Smooth muscle cell (in vitro differentiated cells): ENCODE measurements at regions not wholly inside any gene's neighbourhood (a gene's known extent, or its start where the extent isn't known, plus 50 kb on each side); places are given as distances from the start of the nearest gene placed in this dataset.

Source experiments
- DNase-seq: peaks from one replicate; lab custom pipeline; 2025; ENCODE audit not compliant: unreplicated experiment; lab: John Stamatoyannopoulos, UW
- H2AFZ ChIP-seq: fragments of 200-600 bp; sonication (generic); 2 replicates; pipeline ENCODE4 v1.6.0; 2016; ENCODE audit warnings: antibody characterized with exemption, low read depth, mild to moderate bottlenecking
- H3F3A ChIP-seq: fragments of 200-600 bp; sonication (generic); 2 replicates; pipeline ENCODE4 v1.6.0; 2017; ENCODE audit warnings: antibody characterized with exemption, low read depth
- H3K27ac ChIP-seq: fragments of 200-600 bp; sonication (generic); 2 replicates; pipeline ENCODE4 v1.5.1; 2016; ENCODE audit warnings: low read depth, mild to moderate bottlenecking
- H3K27me3 ChIP-seq: fragments of 200-600 bp; sonication (generic); 2 replicates; pipeline ENCODE4 v1.6.1; 2016; ENCODE audit warnings: low read depth, mild to moderate bottlenecking
- H3K36me3 ChIP-seq: fragments of 200-600 bp; sonication (generic); 2 replicates; pipeline ENCODE4 v1.5.1; 2016; ENCODE audit warnings: low read depth
- H3K4me1 ChIP-seq: fragments of 200-600 bp; sonication (generic); 2 replicates; pipeline ENCODE4 v1.5.1; 2016; ENCODE audit warnings: low read depth
- H3K4me2 ChIP-seq: fragments of 200-600 bp; sonication (generic); 2 replicates; pipeline ENCODE4 v1.6.0; 2016; ENCODE audit warnings: mild to moderate bottlenecking
- H3K4me3 ChIP-seq: fragments of 200-600 bp; sonication (generic); 2 replicates; pipeline ENCODE4 v1.5.1; 2016; ENCODE audit warnings: mild to moderate bottlenecking
- H3K79me2 ChIP-seq: fragments of 200-600 bp; sonication (generic); 2 replicates; pipeline ENCODE4 v1.6.0; 2016; ENCODE audit warnings: low read depth, mild to moderate bottlenecking
- H3K9ac ChIP-seq: fragments of 200-600 bp; sonication (generic); 2 replicates; pipeline ENCODE4 v1.6.0; 2016; ENCODE audit warnings: low read depth
- H3K9me3 ChIP-seq: fragments of 200-600 bp; sonication (generic); replicated peaks from 2 replicates; pipeline ENCODE4 v1.5.1; 2016; ENCODE audit warnings: low read depth
- H4K20me1 ChIP-seq: fragments of 200-600 bp; sonication (generic); 2 replicates; pipeline ENCODE4 v1.6.0; 2016; ENCODE audit warnings: low read depth
- WGBS: methylation state at CpG from one replicate; pipeline ENCODE4 v1.1.7; 2016; ENCODE audit warnings: low lambda C conversion rate; 5-methylcytosine and 5-hydroxymethylcytosine counted together
- TF ChIP-seq, protein P1 (sequence below): fragments of 200-600 bp; sonication (generic); IDR thresholded peaks from 2 replicates; pipeline ENCODE4 v1.5.1; 2017; ENCODE audit warnings: borderline replicate concordance, mild to moderate bottlenecking, antibody characterized with exemption; ENCODE audit not compliant: insufficient read depth, poor library complexity, severe bottlenecking

DNA sequence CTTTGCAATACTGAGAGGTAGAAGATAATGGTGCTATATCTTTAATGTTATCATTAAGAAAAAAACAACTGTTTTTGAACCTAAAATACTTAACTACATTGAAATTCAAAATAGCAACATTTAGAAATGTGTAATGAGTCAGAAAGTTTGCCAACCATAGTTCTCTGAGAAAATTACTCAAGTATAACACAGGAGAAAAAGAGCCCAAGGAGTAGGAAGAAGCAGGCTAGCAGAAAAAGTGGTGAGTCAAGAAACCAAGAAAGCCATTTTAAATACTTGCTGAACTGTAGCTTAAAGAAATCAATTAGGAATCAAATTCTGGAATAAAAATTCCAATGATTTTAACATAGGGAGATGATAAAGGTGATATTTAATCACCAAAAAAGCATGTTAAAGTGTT is 181.0 kb upstream of the RSPO3 start:
- no peak for DNase-seq
- Histone ChIP-seq H3K9me3 (no peaks in the 10 kb centered on the region), H3K4me1 (peaks cover 15% of the 10 kb centered on the region), H3K4me3 (no peak overlapping the region), H4K20me1 (no peaks in the 10 kb centered on the region), H3K27ac (peak overlapping the region; percentile 32), H2AFZ (peak overlapping the region; percentile 33), H3K4me2 (peak overlapping the region; percentile 62), H3K36me3 (no peaks in the 10 kb centered on the region), H3K27me3 (no peaks in the 10 kb centered on the region), H3K9ac (no peak overlapping the region), H3F3A (no peaks in the 10 kb centered on the region), H3K79me2 (no peaks in the 10 kb centered on the region)
- TF ChIP-seq, protein P1, sequence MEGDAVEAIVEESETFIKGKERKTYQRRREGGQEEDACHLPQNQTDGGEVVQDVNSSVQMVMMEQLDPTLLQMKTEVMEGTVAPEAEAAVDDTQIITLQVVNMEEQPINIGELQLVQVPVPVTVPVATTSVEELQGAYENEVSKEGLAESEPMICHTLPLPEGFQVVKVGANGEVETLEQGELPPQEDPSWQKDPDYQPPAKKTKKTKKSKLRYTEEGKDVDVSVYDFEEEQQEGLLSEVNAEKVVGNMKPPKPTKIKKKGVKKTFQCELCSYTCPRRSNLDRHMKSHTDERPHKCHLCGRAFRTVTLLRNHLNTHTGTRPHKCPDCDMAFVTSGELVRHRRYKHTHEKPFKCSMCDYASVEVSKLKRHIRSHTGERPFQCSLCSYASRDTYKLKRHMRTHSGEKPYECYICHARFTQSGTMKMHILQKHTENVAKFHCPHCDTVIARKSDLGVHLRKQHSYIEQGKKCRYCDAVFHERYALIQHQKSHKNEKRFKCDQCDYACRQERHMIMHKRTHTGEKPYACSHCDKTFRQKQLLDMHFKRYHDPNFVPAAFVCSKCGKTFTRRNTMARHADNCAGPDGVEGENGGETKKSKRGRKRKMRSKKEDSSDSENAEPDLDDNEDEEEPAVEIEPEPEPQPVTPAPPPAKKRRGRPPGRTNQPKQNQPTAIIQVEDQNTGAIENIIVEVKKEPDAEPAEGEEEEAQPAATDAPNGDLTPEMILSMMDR, result no peak

DNA sequence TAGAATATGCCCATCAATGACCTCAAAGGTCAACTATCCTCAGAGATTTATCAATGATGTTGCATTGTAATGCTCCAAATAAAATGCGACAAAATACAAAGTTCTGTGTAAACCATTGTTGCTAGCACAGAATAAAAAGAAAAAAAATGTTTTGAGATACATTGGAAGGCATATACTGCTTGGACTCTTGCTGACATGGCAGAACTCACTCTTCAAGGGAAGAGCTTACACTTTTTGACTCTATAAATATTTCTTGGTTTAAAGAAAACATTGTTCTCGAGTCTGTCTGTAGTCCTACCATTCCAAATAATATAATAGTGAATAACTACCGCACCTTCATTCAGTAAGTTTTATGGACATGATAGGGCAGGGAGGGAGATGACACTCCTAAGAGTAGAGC is 178.7 kb upstream of the RSPO3 start:
- Histone ChIP-seq H3K4me3 (no peak overlapping the region), H3K27ac (no peak overlapping the region), H3K9ac (no peak overlapping the region), H3K4me1 (peaks cover 15% of the 10 kb centered on the region), H3K4me2 (no peak overlapping the region), H3K27me3 (no peaks in the 10 kb centered on the region), H3K36me3 (no peaks in the 10 kb centered on the region), H2AFZ (no peak overlapping the region), H3K79me2 (no peaks in the 10 kb centered on the region), H4K20me1 (no peaks in the 10 kb centered on the region), H3K9me3 (no peaks in the 10 kb centered on the region), H3F3A (no peaks in the 10 kb centered on the region)
- no peak for DNase-seq
- 98% methylated on average over 3 of the region's 3 CpGs for WGBS
- TF ChIP-seq, protein P1, result no peak

DNA sequence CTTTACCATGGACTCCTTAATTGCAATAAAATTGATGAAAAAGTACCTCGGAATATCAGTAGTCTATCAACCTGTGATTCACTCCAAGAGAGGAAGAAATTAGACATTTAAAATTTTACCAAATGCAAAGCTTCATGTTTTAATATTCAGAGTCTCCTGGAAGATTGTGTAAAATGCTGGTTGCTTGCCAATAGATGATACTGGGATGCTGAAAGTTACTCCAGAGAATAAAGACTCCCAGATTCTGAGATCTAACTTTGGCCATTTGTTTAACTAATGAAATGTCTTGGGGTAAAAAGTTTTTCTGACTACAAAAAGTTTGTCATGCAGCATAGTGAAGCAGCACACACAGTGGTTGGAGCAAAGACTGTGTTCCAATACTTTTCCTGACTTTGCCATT is 176.7 kb upstream of the RSPO3 start:
- no peak overlapping the region for H3K27ac ChIP-seq
- no peaks in the 10 kb centered on the region for H3K36me3 ChIP-seq
- 92% methylated on average over 1 of the region's 1 CpG for WGBS
- no peaks in the 10 kb centered on the region for H3K9me3 ChIP-seq
- TF ChIP-seq, protein P1, result no peak
- H3K4me3 ChIP-seq, result no peak overlapping the region
- no peak overlapping the region for H3K4me2 ChIP-seq
- H2AFZ ChIP-seq, result no peak overlapping the region
- no peaks in the 10 kb centered on the region for H3K27me3 ChIP-seq
- H3K79me2 ChIP-seq, result no peaks in the 10 kb centered on the region
- H3F3A ChIP-seq, result peaks cover 6% of the 10 kb centered on the region
- H3K4me1 ChIP-seq, result peaks cover 10% of the 10 kb centered on the region
- no peaks in the 10 kb centered on the region for H4K20me1 ChIP-seq
- H3K9ac ChIP-seq, result no peak overlapping the region
- DNase-seq, result no peak

DNA sequence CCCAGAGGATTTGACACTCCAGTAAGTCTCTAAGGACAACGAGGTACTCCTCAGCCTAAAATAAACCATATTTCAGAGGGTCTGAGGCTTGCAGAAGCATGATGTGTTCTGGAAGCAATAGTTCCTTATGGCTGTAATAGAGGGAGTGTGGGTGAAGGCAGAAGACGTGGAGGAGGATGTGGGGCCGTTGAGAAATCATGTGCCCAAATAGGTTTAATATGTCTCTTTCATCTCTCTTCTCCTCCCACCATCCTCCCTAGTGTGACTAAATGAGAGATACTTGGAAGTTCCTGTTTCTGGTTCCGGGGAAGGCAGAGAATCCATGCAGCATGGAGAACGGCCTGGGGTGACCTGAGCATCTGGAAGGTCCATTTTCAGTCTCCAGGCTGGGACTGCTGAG is 174.0 kb upstream of the RSPO3 start:
- DNase-seq, result no peak
- WGBS, result 32% methylated on average over 5 of the region's 5 CpGs
- TF ChIP-seq, protein P1, result no peak
- peak overlapping the region; percentile 73 for H3K4me2 ChIP-seq
- no peaks in the 10 kb centered on the region for H3K79me2 ChIP-seq
- H3K27me3 ChIP-seq, result no peaks in the 10 kb centered on the region
- no peaks in the 10 kb centered on the region for H3K9me3 ChIP-seq
- H3K9ac ChIP-seq, result no peak overlapping the region
- H2AFZ ChIP-seq, result peak overlapping the region; percentile 86
- no peak overlapping the region for H3K4me3 ChIP-seq
- peak overlapping the region; percentile 46 for H3K27ac ChIP-seq
- no peaks in the 10 kb centered on the region for H3K36me3 ChIP-seq
- no peaks in the 10 kb centered on the region for H3K4me1 ChIP-seq
- no peaks in the 10 kb centered on the region for H4K20me1 ChIP-seq
- H3F3A ChIP-seq, result peaks cover 14% of the 10 kb centered on the region
